ENCODE measurements at regions not wholly inside any gene's neighbourhood (a gene's known extent, or its start where the extent isn't known, plus 50 kb on each side); places are given as distances from the start of the nearest gene placed in this dataset.

- no peak overlapping the region for H3K27ac Mint-ChIP-seq
- H3K9me3 Mint-ChIP-seq: peaks cover 3% of the 10 kb centered on the region
- peaks cover 23% of the 10 kb centered on the region for H3K4me1 Mint-ChIP-seq
- Histone ChIP-seq H3K9ac (ENCODE audit: extremely low read depth, low read length, poor library complexity, severe bottlenecking) (no peak overlapping the region), H3K9me3 (ENCODE audit: control insufficient read depth, low read length) (no peaks in the 10 kb centered on the region), H3K27ac (ENCODE audit: low read depth, low read length) (no peak overlapping the region), H3K36me3 (ENCODE audit: control insufficient read depth, insufficient read depth, low read length) (no peaks in the 10 kb centered on the region), H3K4me1 (ENCODE audit: control insufficient read depth, insufficient read depth, low read length) (peaks cover 19% of the 10 kb centered on the region), H3K27me3 (ENCODE audit: control insufficient read depth, insufficient read depth, low read length, poor library complexity, severe bottlenecking) (no peaks in the 10 kb centered on the region), H3K4me3 (ENCODE audit: low read length) (no peak overlapping the region)
- H3K27me3 Mint-ChIP-seq (ENCODE audit: insufficient read depth): peaks cover 11% of the 10 kb centered on the region
- no peak for TF ChIP-seq CTCF (conservative IDR thresholded peaks at IDR 0.05)
- WGBS, 2 experiments (ENCODE audit: insufficient coverage in 1 of 2, insufficient read length in 1 of 2): 93 to 100% methylated on average over 2 to 3 of the region's 3 CpGs
- no peaks in the 10 kb centered on the region for H3K36me3 Mint-ChIP-seq (ENCODE audit: low read depth)
- no peak overlapping the region for H3K4me3 Mint-ChIP-seq
- DNase-seq: no peak
Measured at GRCh38 chr5:133830911-133831310, 137.5 kb downstream of the C5orf15 start.

- H3K9me3 ChIP-seq (ENCODE audit: control insufficient read depth, low read length): no peaks in the 10 kb centered on the region
- TF ChIP-seq CTCF (conservative IDR thresholded peaks at IDR 0.05): no peak
- Mint-ChIP-seq H3K4me3 (no peak overlapping the region), H3K27ac (no peak overlapping the region), H3K36me3 (ENCODE audit: low read depth) (no peaks in the 10 kb centered on the region), H3K9me3 (peaks cover 3% of the 10 kb centered on the region), H3K27me3 (ENCODE audit: insufficient read depth) (peaks cover 11% of the 10 kb centered on the region), H3K4me1 (peaks cover 23% of the 10 kb centered on the region)
- H3K27me3 ChIP-seq (ENCODE audit: control insufficient read depth, insufficient read depth, low read length, poor library complexity, severe bottlenecking): no peaks in the 10 kb centered on the region
- no peaks in the 10 kb centered on the region for H3K36me3 ChIP-seq (ENCODE audit: control insufficient read depth, insufficient read depth, low read length)
- WGBS, 2 experiments (ENCODE audit: insufficient coverage in 1 of 2, insufficient read length in 1 of 2): 92 to 94% methylated on average over 2 to 3 of the region's 3 CpGs
- no peak overlapping the region for H3K9ac ChIP-seq (ENCODE audit: extremely low read depth, low read length, poor library complexity, severe bottlenecking)
- no peak overlapping the region for H3K4me3 ChIP-seq (ENCODE audit: low read length)
- no peak overlapping the region for H3K27ac ChIP-seq (ENCODE audit: low read depth, low read length)
- DNase-seq: no peak
- peaks cover 19% of the 10 kb centered on the region for H3K4me1 ChIP-seq (ENCODE audit: control insufficient read depth, insufficient read depth, low read length)
Measured at GRCh38 chr5:133830281-133830680, 138.1 kb downstream of the C5orf15 start.

- H3K27ac Mint-ChIP-seq: no peak overlapping the region
- Histone ChIP-seq H3K36me3 (ENCODE audit: control insufficient read depth, insufficient read depth, low read length) (no peaks in the 10 kb centered on the region), H3K4me3 (ENCODE audit: low read length) (no peak overlapping the region), H3K27me3 (ENCODE audit: control insufficient read depth, insufficient read depth, low read length, poor library complexity, severe bottlenecking) (no peaks in the 10 kb centered on the region), H3K27ac (ENCODE audit: low read depth, low read length) (no peak overlapping the region), H3K4me1 (ENCODE audit: control insufficient read depth, insufficient read depth, low read length) (peaks cover 19% of the 10 kb centered on the region), H3K9me3 (ENCODE audit: control insufficient read depth, low read length) (no peaks in the 10 kb centered on the region), H3K9ac (ENCODE audit: extremely low read depth, low read length, poor library complexity, severe bottlenecking) (no peak overlapping the region)
- H3K4me1 Mint-ChIP-seq: peaks cover 23% of the 10 kb centered on the region
- WGBS, 2 experiments (ENCODE audit: insufficient coverage in 1 of 2, insufficient read length in 1 of 2): 97% methylated on average over 3 of the region's 3 CpGs; no CpG with 5 or more reads in 1 of the 2 experiments
- H3K27me3 Mint-ChIP-seq (ENCODE audit: insufficient read depth): peaks cover 14% of the 10 kb centered on the region
- H3K9me3 Mint-ChIP-seq: peaks cover 3% of the 10 kb centered on the region
- no peak for DNase-seq
- H3K36me3 Mint-ChIP-seq (ENCODE audit: low read depth): no peaks in the 10 kb centered on the region
- H3K4me3 Mint-ChIP-seq: no peak overlapping the region
- no peak for TF ChIP-seq CTCF (conservative IDR thresholded peaks at IDR 0.05)
Measured at GRCh38 chr5:133829786-133830185, 138.6 kb downstream of the C5orf15 start.

All from endodermal cell (in vitro differentiated cells).